OCI-LY1 (cell line): ENCODE measurements at regions not wholly inside any gene's neighbourhood (a gene's known extent, or its start where the extent isn't known, plus 50 kb on each side); places are given as distances from the start of the nearest gene placed in this dataset.

Source experiments
- EZH2 ChIP-seq: fragments of 200-600 bp; sonication (generic), shearing (Covaris generic); IDR thresholded peaks from 2 replicates; pipeline ENCODE4 v1.8.0; 2017; ENCODE audit warnings: borderline replicate concordance, mixed run types, mild to moderate bottlenecking, antibody characterized with exemption, low read length, moderate library complexity, mixed read lengths
- TF ChIP-seq, protein P1 (sequence below): fragments of 200-600 bp; sonication (generic), shearing (Covaris generic); IDR thresholded peaks from 2 replicates; pipeline ENCODE4 v1.5.1; 2017; ENCODE audit warnings: mild to moderate bottlenecking, antibody characterized with exemption, low read length, moderate library complexity, mixed read lengths

DNA sequence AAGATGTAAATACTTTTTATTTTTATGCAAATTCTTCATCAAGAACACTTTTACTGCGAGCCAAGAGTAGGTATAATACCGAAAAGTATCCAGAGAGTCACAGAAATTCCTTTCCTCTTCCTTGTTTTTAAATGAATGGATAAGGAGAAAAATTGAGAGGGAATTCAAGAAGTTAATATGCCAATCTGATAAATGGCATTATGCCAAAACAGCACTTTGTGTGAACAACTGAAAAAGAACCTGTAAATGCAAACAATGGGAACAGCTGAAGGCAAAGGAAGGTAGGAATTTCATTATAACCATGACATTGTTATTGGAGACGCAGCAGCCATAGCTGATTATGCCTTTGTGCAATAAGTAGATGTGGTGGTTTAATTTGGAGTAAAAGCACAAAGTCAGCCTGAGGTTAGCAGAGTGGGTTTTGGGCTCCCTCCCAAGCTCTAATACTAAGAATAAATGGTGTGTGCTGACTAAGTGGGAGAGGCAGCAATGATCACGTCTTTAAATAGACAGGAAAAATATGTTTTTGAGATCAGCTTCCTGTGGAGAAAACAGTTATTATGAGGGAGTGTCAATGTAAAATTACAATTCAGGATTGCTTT is 209.8 kb upstream of the NDST4 start:
- TF ChIP-seq, protein P1, sequence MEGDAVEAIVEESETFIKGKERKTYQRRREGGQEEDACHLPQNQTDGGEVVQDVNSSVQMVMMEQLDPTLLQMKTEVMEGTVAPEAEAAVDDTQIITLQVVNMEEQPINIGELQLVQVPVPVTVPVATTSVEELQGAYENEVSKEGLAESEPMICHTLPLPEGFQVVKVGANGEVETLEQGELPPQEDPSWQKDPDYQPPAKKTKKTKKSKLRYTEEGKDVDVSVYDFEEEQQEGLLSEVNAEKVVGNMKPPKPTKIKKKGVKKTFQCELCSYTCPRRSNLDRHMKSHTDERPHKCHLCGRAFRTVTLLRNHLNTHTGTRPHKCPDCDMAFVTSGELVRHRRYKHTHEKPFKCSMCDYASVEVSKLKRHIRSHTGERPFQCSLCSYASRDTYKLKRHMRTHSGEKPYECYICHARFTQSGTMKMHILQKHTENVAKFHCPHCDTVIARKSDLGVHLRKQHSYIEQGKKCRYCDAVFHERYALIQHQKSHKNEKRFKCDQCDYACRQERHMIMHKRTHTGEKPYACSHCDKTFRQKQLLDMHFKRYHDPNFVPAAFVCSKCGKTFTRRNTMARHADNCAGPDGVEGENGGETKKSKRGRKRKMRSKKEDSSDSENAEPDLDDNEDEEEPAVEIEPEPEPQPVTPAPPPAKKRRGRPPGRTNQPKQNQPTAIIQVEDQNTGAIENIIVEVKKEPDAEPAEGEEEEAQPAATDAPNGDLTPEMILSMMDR, result no peak
- TF ChIP-seq EZH2, result no peak
